Astrocyte (in vitro differentiated cells and primary cell): ENCODE measurements at regions not wholly inside any gene's neighbourhood (a gene's known extent, or its start where the extent isn't known, plus 50 kb on each side); places are given as distances from the start of the nearest gene placed in this dataset.

ENCODE experiments used
- DNase-seq: peaks from one replicate; pipeline ENCODE4 v3.0.0-alpha.2; 2010; ENCODE audit warnings: low read depth
- FAIRE-seq: peaks from 2 replicates; lab custom pipeline; 2011; peaks lifted over from hg19 to GRCh38; lab: Jason Lieb, UNC
- H2AFZ ChIP-seq: 2 replicates; pipeline ENCODE4 v1.6.0; 2012; ENCODE audit warnings: low read depth, low read length, inconsistent platforms
- H3K27ac ChIP-seq: 2 replicates; pipeline ENCODE4 v1.5.1; 2011; ENCODE audit warnings: low read depth, low read length, inconsistent platforms
- H3K27me3 ChIP-seq: 2 replicates; pipeline ENCODE4 v1.6.0; 2011; ENCODE audit warnings: low read length, inconsistent platforms; ENCODE audit not compliant: insufficient read depth
- H3K36me3 ChIP-seq: 2 replicates; pipeline ENCODE4 v1.5.1; 2011; ENCODE audit warnings: low read length, inconsistent platforms; ENCODE audit not compliant: insufficient read depth
- H3K4me1 ChIP-seq: 2 replicates; pipeline ENCODE4 v1.5.1; 2011; ENCODE audit warnings: low read length, inconsistent platforms; ENCODE audit not compliant: insufficient read depth
- H3K4me2 ChIP-seq: 2 replicates; pipeline ENCODE4 v1.6.0; 2012; ENCODE audit warnings: low read length, inconsistent platforms
- H3K4me3 ChIP-seq: 2 replicates; pipeline ENCODE4 v1.5.1; 2011; ENCODE audit warnings: low read depth, mild to moderate bottlenecking, low read length, inconsistent platforms; ENCODE audit not compliant: insufficient read depth
- H3K79me2 ChIP-seq: 2 replicates; pipeline ENCODE4 v1.6.0; 2012; ENCODE audit warnings: mild to moderate bottlenecking, low read length, inconsistent platforms; ENCODE audit not compliant: insufficient read depth
- H3K9ac ChIP-seq: 2 replicates; pipeline ENCODE4 v1.6.0; 2012; ENCODE audit warnings: mild to moderate bottlenecking, low read length, inconsistent platforms
- H3K9me3 ChIP-seq: 2 replicates; pipeline ENCODE4 v1.5.1; 2012; ENCODE audit warnings: low read depth, mild to moderate bottlenecking, low read length, inconsistent platforms; ENCODE audit not compliant: insufficient read depth
- H4K20me1 ChIP-seq: 2 replicates; pipeline ENCODE4 v1.6.0; 2012; ENCODE audit warnings: low read length, inconsistent platforms; ENCODE audit not compliant: insufficient read depth
- H3K27ac Mint-ChIP-seq: one replicate; pipeline ENCODE4 v1.8.0; 2021; ENCODE audit warnings: mild to moderate bottlenecking, mixed read lengths; ENCODE audit not compliant: unreplicated experiment
- H3K27me3 Mint-ChIP-seq: one replicate; pipeline ENCODE4 v1.8.0; 2021; ENCODE audit warnings: low read depth, mixed read lengths; ENCODE audit not compliant: unreplicated experiment
- H3K36me3 Mint-ChIP-seq: one replicate; pipeline ENCODE4 v1.8.0; 2021; ENCODE audit warnings: low read depth, mixed read lengths; ENCODE audit not compliant: unreplicated experiment
- H3K4me1 Mint-ChIP-seq: one replicate; pipeline ENCODE4 v1.8.0; 2021; ENCODE audit warnings: low read depth, mixed read lengths; ENCODE audit not compliant: unreplicated experiment
- H3K4me3 Mint-ChIP-seq: one replicate; pipeline ENCODE4 v1.8.0; 2021; ENCODE audit warnings: mild to moderate bottlenecking, moderate library complexity, mixed read lengths; ENCODE audit not compliant: unreplicated experiment
- H3K9me3 Mint-ChIP-seq: one replicate; pipeline ENCODE4 v1.8.0; 2021; ENCODE audit warnings: mild to moderate bottlenecking, mixed read lengths; ENCODE audit not compliant: unreplicated experiment
- CTCF ChIP-seq: IDR thresholded peaks from 2 replicates; pipeline ENCODE4 v1.5.1; 2011; ENCODE audit warnings: low read depth, mild to moderate bottlenecking, inconsistent platforms, low read length, moderate library complexity; ENCODE audit not compliant: insufficient read depth
- EZH2 ChIP-seq: IDR thresholded peaks from 2 replicates; pipeline ENCODE4 v1.6.1; 2012; ENCODE audit warnings: mild to moderate bottlenecking, low read length, inconsistent platforms; ENCODE audit not compliant: insufficient read depth

GRCh38 chr14:103255555-103255954 is 78.5 kb upstream of the EIF5 start:
- Histone ChIP-seq H4K20me1 (no peaks in the 10 kb centered on the region), H2AFZ (no peak overlapping the region), H3K4me1 (no peaks in the 10 kb centered on the region), H3K79me2 (no peaks in the 10 kb centered on the region), H3K4me3 (no peak overlapping the region), H3K27me3 (no peaks in the 10 kb centered on the region), H3K9ac (no peak overlapping the region), H3K4me2 (no peak overlapping the region), H3K9me3 (no peaks in the 10 kb centered on the region), H3K27ac (no peak overlapping the region), H3K36me3 (no peaks in the 10 kb centered on the region)
- Mint-ChIP-seq H3K36me3 (no peaks in the 10 kb centered on the region), H3K4me1 (peaks cover 8% of the 10 kb centered on the region), H3K9me3 (peaks cover 6% of the 10 kb centered on the region), H3K27me3 (peaks cover 9% of the 10 kb centered on the region), H3K27ac (no peak overlapping the region), H3K4me3 (no peak overlapping the region)
- no peak for FAIRE-seq
- TF ChIP-seq CTCF (no peak), EZH2 (no peak)
- no peak for DNase-seq

DNA sequence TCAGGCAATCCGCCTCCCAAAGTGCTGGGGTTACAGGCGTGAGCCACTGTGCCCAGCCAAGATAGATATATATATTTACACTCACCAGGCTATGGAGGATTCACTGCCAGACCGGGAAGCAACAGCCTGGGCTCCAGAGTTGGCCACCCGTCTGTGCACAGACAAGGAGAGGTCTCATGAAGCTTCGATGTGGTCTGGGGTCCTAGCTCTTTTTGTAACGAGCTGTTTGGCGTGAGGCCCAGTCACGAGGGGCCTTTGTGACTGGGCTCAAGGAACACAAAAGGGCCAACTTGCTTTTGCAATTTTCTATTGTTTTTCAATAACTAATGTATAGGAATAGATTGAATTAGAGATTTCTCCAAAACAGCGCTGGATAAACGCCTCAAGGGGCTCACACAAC is 77.6 kb upstream of the EIF5 start:
- Histone ChIP-seq H3K79me2 (no peaks in the 10 kb centered on the region), H3K9ac (no peak overlapping the region), H3K4me1 (no peaks in the 10 kb centered on the region), H3K27me3 (no peaks in the 10 kb centered on the region), H4K20me1 (no peaks in the 10 kb centered on the region), H3K27ac (no peak overlapping the region), H3K9me3 (no peaks in the 10 kb centered on the region), H3K36me3 (no peaks in the 10 kb centered on the region), H3K4me2 (no peak overlapping the region), H3K4me3 (no peak overlapping the region), H2AFZ (no peak overlapping the region)
- no peak overlapping the region for H3K27ac Mint-ChIP-seq
- peaks cover 2% of the 10 kb centered on the region for H3K9me3 Mint-ChIP-seq
- H3K27me3 Mint-ChIP-seq = peaks cover 9% of the 10 kb centered on the region
- FAIRE-seq (no peak), DNase-seq (no peak)
- H3K4me1 Mint-ChIP-seq = peaks cover 13% of the 10 kb centered on the region
- no peak overlapping the region for H3K4me3 Mint-ChIP-seq
- no peak for TF ChIP-seq EZH2
- no peak for TF ChIP-seq CTCF
- H3K36me3 Mint-ChIP-seq = no peaks in the 10 kb centered on the region

DNA sequence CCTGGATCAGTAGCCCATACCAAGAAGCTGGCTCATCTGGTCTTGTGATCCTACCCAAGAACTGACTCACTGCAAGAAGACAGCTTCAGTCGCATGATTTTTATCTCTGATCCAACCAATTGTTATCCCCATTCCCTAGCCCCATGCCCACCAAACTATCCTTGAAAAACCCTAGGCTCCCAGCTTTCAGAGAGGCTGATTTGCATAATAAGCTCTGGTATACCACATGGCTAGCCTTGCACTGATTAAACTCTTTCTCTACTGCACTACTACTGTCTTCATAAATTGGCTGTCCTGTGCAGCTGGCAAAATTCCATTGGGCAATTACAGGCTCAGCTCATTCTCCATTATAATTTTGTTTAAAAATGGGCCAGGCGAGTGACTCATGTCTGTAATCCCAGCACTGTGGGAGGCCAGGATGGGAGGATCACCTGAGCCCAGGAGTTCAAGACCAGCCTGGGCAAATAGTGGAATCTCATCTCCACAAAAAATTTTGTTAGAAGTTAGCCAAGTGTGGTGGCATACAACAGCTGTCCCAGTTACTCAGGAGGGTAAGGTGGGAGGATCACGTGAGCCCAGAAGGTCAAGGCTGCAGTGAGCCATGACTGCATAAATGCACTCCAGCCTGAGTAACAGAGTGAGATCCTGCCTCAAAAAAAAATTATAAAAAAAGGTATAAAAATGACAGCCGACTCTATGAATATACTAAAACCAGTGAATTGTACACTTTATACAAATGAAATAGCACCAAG is 76.7 kb upstream of the EIF5 start:
- peaks cover 13% of the 10 kb centered on the region for H3K4me1 Mint-ChIP-seq
- DNase-seq = peak; percentile 59
- no peak overlapping the region for H3K27ac ChIP-seq
- no peak overlapping the region for H2AFZ ChIP-seq
- H3K9ac ChIP-seq = no peak overlapping the region
- H3K4me3 Mint-ChIP-seq = no peak overlapping the region
- H3K4me1 ChIP-seq = no peaks in the 10 kb centered on the region
- H4K20me1 ChIP-seq = no peaks in the 10 kb centered on the region
- H3K27me3 ChIP-seq = no peaks in the 10 kb centered on the region
- no peak for FAIRE-seq
- H3K4me3 ChIP-seq = no peak overlapping the region
- H3K9me3 ChIP-seq = no peaks in the 10 kb centered on the region
- no peaks in the 10 kb centered on the region for H3K36me3 Mint-ChIP-seq
- H3K27ac Mint-ChIP-seq = no peak overlapping the region
- no peak overlapping the region for H3K4me2 ChIP-seq
- H3K27me3 Mint-ChIP-seq = peaks cover 12% of the 10 kb centered on the region
- no peaks in the 10 kb centered on the region for H3K9me3 Mint-ChIP-seq
- H3K79me2 ChIP-seq = no peaks in the 10 kb centered on the region
- H3K36me3 ChIP-seq = no peaks in the 10 kb centered on the region
- TF ChIP-seq EZH2 (no peak), CTCF (no peak)
